ENCODE measurements at regions not wholly inside any gene's neighbourhood (a gene's known extent, or its start where the extent isn't known, plus 50 kb on each side); places are given as distances from the start of the nearest gene placed in this dataset.

GRCh38 chr5:125525356-125525755, 778.9 kb upstream of the ZNF608 start:
- no peak overlapping the region for H3K27ac ChIP-seq
- TF ChIP-seq CTCF (IDR thresholded peaks at IDR 0.05; ENCODE audit: low read depth, low read length) = no peak
- DNase-seq = no peak
- H3K27me3 ChIP-seq (ENCODE audit: insufficient read depth, low read depth, severe bottlenecking) = no peaks in the 10 kb centered on the region
- no peaks in the 10 kb centered on the region for H3K36me3 ChIP-seq
- no peak overlapping the region for H3K4me3 ChIP-seq (ENCODE audit: low read depth, low read length)
- H3K9me3 ChIP-seq (ENCODE audit: severe bottlenecking) = no peaks in the 10 kb centered on the region

- Histone ChIP-seq H3K27ac (no peak overlapping the region), H3K9me3 (ENCODE audit: severe bottlenecking) (no peaks in the 10 kb centered on the region), H3K4me3 (ENCODE audit: low read depth, low read length) (no peak overlapping the region), H3K27me3 (ENCODE audit: insufficient read depth, low read depth, severe bottlenecking) (no peaks in the 10 kb centered on the region), H3K36me3 (no peaks in the 10 kb centered on the region)
- TF ChIP-seq CTCF (IDR thresholded peaks at IDR 0.05; ENCODE audit: low read depth, low read length) = no peak
- no peak for DNase-seq
These were observed 780.5 kb upstream of the ZNF608 start for GRCh38 chr5:125526966-125527365.

DNA sequence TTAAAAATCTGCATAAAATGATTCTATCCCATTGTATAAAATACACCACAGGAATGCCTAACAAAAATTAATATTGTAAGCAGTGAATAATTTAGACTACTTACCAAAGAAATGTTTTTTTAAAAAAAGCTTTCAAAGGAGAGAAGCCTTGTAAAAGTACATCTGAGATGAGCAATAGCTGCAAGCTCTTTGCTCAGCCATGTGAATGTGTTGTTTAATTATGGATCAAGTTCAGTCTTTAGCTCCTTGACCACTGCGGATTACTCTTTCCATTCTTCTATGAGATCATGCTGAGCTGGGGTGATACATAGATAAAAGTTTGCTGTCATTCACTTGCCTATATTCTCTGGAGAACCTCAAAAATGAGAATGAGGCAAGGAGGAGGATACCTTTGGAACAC, 782.4 kb upstream of the ZNF608 start:
- no peak for TF ChIP-seq CTCF (IDR thresholded peaks at IDR 0.05; ENCODE audit: low read depth, low read length)
- DNase-seq = no peak
- H3K27me3 ChIP-seq (ENCODE audit: insufficient read depth, low read depth, severe bottlenecking) = no peaks in the 10 kb centered on the region
- no peaks in the 10 kb centered on the region for H3K9me3 ChIP-seq (ENCODE audit: severe bottlenecking)
- H3K27ac ChIP-seq = no peak overlapping the region
- H3K4me3 ChIP-seq (ENCODE audit: low read depth, low read length) = no peak overlapping the region
- no peaks in the 10 kb centered on the region for H3K36me3 ChIP-seq

DNA sequence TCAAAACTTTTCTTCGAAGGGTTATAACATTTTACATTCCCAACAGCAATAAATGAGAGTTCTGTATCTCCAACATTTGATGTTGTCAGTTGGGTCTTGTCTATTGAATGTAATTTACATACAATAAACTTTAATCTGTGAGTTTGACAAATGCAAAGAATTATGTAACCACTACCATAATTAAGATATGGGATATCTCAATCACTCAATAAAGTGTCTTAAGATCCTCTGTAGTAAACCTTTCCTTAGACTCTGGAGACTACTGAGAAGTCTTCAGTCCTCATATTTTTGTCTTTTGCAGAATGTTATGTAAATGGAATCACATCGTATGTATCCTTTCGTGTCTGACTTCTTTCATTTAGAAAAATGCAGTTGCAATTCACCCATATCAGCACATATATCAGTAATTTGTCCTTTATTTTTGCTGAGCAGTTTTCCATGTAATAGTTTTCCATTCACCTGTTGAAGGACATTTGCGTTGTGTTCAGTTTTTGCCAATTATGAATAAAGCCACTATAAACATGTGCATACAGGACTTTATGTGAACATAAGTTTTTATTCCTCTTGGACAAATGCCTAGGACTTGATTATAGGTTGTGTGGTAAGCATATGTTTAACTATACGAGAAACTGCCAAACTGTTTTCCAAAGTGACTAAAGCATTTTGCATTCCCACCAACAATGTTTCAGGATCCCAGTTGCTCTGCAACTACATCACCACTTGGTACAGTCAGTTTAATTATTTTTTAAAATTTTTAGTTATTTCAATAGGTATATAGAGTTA, 784.6 kb upstream of the ZNF608 start:
- Histone ChIP-seq H3K27ac (no peak overlapping the region), H3K36me3 (no peaks in the 10 kb centered on the region), H3K9me3 (ENCODE audit: severe bottlenecking) (peaks cover 3% of the 10 kb centered on the region), H3K27me3 (ENCODE audit: insufficient read depth, low read depth, severe bottlenecking) (no peaks in the 10 kb centered on the region), H3K4me3 (ENCODE audit: low read depth, low read length) (no peak overlapping the region)
- DNase-seq = no peak
- no peak for TF ChIP-seq CTCF (IDR thresholded peaks at IDR 0.05; ENCODE audit: low read depth, low read length)

DNA sequence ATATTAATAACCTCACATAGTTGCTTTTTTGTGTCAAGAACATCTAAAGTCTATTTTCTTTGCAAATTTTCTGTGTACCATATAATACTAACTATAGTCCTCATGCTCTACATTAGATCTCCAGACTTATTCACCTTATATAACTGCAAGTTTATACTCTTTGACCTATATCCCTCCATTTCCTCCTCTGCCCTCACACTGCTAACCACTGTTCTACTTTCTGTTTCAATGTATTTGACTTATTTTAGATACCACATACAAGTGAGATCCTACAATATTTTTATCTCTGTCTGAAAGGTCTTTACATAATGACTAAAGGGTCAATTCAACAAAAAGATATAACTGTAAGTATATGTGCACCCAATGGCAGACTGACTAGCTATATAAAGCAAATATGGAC, 789.7 kb upstream of the ZNF608 start:
- Histone ChIP-seq H3K9me3 (ENCODE audit: severe bottlenecking) (peaks cover 8% of the 10 kb centered on the region), H3K36me3 (no peaks in the 10 kb centered on the region), H3K27me3 (ENCODE audit: insufficient read depth, low read depth, severe bottlenecking) (no peaks in the 10 kb centered on the region), H3K27ac (no peak overlapping the region), H3K4me3 (ENCODE audit: low read depth, low read length) (no peak overlapping the region)
- no peak for TF ChIP-seq CTCF (IDR thresholded peaks at IDR 0.05; ENCODE audit: low read depth, low read length)
- no peak for DNase-seq

DNA sequence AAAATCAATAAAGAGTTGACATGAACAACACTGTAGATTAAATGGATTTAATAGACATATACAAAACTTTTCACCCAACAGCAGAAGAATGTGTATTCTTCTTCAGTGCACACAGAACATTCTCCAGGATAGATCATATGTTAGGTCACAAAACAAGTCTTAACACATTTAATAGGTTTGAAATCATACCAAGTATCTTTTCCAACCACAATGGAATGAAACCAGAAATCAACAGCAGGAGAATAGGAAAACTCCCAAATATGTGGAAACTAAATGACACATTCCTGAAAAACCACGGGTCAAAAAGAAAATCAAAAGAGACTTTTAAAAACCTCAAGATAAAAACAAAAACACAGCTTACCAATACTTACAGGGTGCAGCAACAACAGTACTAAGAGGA, 790.1 kb upstream of the ZNF608 start:
- H3K27me3 ChIP-seq (ENCODE audit: insufficient read depth, low read depth, severe bottlenecking) = no peaks in the 10 kb centered on the region
- peaks cover 8% of the 10 kb centered on the region for H3K9me3 ChIP-seq (ENCODE audit: severe bottlenecking)
- H3K36me3 ChIP-seq = no peaks in the 10 kb centered on the region
- H3K27ac ChIP-seq = no peak overlapping the region
- TF ChIP-seq CTCF (IDR thresholded peaks at IDR 0.05; ENCODE audit: low read depth, low read length) = no peak
- DNase-seq = no peak
- no peak overlapping the region for H3K4me3 ChIP-seq (ENCODE audit: low read depth, low read length)

All from WERI-Rb-1 (cell line).